ENCODE measurements at regions not wholly inside any gene's neighbourhood (a gene's known extent, or its start where the extent isn't known, plus 50 kb on each side); places are given as distances from the start of the nearest gene placed in this dataset.

DNA sequence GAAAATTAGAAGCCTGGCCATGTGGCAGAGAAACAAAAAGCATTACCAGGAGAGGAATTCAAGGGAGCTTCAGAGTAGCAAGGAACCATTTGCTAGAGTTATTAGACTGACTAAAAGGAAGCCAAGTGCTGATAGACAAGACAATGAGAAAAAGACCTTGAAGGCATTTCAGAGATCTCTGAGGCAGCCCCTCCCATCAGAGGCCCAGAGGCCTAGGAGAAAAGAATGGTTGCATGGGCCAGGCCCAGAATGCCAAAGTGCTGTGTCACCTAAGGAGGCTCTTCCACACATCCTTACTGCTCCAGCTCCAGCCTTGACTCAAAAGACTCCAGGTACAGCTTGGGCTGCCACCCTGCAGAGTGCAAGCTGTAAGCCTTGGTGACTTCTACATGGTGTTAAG is 61.8 kb upstream of the POU2AF2 start:
- TF ChIP-seq POLR2A (IDR thresholded peaks at IDR 0.05), result no peak
- TF ChIP-seq, protein P1, sequence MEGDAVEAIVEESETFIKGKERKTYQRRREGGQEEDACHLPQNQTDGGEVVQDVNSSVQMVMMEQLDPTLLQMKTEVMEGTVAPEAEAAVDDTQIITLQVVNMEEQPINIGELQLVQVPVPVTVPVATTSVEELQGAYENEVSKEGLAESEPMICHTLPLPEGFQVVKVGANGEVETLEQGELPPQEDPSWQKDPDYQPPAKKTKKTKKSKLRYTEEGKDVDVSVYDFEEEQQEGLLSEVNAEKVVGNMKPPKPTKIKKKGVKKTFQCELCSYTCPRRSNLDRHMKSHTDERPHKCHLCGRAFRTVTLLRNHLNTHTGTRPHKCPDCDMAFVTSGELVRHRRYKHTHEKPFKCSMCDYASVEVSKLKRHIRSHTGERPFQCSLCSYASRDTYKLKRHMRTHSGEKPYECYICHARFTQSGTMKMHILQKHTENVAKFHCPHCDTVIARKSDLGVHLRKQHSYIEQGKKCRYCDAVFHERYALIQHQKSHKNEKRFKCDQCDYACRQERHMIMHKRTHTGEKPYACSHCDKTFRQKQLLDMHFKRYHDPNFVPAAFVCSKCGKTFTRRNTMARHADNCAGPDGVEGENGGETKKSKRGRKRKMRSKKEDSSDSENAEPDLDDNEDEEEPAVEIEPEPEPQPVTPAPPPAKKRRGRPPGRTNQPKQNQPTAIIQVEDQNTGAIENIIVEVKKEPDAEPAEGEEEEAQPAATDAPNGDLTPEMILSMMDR (IDR thresholded peaks at IDR 0.05), result no peak
- no peak overlapping the region for H3K4me3 ChIP-seq (ENCODE audit: low read depth, poor library complexity, severe bottlenecking)
- DNase-seq (ENCODE audit: low spot score in 2 of 2), result no peak
- intact Hi-C loops (cut with DNase I; ENCODE audit: low total_unique reads), result no loop called here

DNA sequence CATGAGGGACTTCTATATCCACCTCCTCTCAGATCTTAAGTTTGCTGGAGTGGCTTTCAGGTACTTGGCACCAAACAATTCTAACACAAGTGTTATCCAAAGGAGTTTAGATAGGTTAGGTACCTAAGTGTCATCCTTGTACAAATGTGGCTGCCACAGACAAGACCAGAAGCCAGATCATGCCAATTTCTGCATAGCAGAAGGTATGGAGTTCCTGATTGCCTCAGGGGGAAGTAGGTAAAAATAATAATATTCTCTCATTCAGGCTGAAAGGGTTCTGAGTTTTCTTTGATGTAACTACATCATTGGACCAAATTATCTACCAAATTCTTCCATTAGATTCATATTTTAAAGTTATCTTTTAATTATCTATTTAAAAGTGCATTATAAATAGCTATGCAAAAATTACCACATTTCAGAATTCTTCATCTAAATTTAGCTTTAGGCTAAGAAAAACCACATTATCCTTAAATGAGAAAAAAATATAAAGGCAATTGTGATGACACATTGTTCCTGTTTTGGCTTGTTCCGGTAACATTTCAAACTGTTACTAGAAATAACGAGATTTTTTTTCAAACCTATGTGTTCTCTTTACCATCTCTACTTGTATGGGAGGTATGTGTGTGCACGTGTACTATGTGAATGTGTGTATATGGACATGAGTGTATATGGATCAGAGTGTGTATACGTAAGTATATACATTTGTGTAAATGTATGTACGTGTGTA is 66.2 kb upstream of the POU2AF2 start:
- WGBS, 2 donors, result 46 to 56% methylated on average over 5 of the region's 5 CpGs
- no peak for TF ChIP-seq POLR2A (IDR thresholded peaks at IDR 0.05)
- TF ChIP-seq, protein P1 (IDR thresholded peaks at IDR 0.05), result no peak
- no peak overlapping the region for H3K4me3 ChIP-seq (ENCODE audit: low read depth, poor library complexity, severe bottlenecking)
- no peak for DNase-seq (ENCODE audit: low spot score in 2 of 2)
- intact Hi-C loops (cut with DNase I; ENCODE audit: low total_unique reads), result no loop called here

DNA sequence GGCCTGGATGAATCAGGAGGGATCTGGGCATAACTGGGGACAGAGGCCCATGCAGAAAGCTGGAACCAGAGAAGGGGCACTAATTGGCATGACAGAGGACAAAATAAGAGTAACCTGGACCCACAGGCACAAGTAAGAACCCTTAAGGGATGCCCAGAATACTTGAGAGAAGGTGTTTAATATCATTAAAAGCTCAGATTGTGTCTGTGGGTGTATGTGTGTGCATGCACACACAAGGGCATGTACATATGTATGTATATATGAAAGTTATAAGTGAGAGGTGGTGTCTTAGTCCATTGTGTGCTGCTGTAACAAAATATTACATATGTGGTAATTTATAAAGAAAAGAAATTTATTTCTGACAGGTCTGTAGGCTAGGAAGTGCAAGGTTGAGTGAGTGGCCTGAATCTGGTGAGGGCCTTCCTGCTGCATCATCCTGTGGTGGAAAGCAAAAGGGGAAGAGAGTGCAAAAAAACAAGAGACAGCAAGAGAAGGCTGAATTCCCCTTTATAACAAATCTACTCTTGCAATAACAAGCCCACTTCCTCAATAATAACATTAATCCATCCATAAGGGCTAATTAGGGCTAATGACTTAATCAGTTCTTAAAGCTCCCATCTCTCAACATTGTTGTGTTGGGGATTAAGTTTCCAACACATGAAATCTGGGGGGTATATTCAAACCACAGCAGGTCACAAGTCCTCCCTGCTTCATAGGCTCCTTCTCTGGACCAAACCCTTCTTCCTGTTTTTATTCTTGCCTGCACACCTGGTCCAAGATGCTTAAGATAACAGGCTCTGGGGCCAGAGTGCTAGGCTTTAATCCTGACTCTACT is 68.3 kb upstream of the POU2AF2 start:
- intact Hi-C loops (cut with DNase I; ENCODE audit: low total_unique reads), result no loop called here
- no peak for DNase-seq (ENCODE audit: low spot score in 2 of 2)
- H3K4me3 ChIP-seq (ENCODE audit: low read depth, poor library complexity, severe bottlenecking), result no peak overlapping the region
- no peak for TF ChIP-seq POLR2A (IDR thresholded peaks at IDR 0.05)
- TF ChIP-seq, protein P1 (IDR thresholded peaks at IDR 0.05), result no peak

DNA sequence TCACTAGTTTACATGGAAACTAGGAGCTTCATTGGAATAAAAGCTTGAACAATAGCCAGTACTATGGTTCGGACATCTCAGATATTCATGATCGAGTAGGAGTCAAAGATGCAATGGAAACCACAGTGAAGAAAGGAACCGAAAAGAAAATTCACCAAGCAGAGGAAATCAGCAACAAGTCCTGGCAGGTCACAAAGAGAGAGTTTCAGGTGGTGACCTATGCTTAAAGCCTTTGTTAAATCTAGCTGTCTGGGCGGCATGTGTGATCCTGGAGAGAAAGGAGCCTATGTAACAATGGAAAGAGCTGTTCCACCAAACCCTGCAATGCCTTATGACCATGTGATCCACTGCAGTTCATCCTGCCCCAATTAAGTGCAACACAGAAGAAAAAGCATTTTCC is 68.9 kb upstream of the POU2AF2 start:
- WGBS, 2 donors, result 80 to 85% methylated on average over 4 of the region's 4 CpGs
- no peak for TF ChIP-seq POLR2A (IDR thresholded peaks at IDR 0.05)
- TF ChIP-seq, protein P1 (IDR thresholded peaks at IDR 0.05), result no peak
- intact Hi-C loops (cut with DNase I; ENCODE audit: low total_unique reads), result no loop called here
- DNase-seq (ENCODE audit: low spot score in 2 of 2), result no peak
- H3K4me3 ChIP-seq (ENCODE audit: low read depth, poor library complexity, severe bottlenecking), result no peak overlapping the region

DNA sequence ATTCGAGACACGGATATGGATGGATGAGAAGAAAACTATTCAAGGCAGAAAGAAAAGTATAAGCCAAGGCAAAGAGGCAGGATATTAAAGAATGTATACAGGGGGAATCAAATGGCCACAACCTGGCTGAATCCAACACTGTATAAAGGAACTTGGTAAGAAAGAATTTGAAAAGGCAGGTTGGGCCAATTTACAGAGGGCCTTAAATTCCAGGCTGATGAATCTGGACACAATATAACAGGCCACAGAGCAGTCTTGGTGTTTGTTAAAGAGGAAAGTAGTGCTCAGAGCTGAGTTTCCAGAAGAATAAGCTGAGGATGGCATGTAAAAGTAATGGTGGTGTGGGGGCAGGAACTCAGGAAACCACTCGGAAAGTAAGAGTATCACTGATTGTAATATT is 72.3 kb upstream of the POU2AF2 start:
- DNase-seq (ENCODE audit: low spot score in 2 of 2), result no peak
- H3K4me3 ChIP-seq (ENCODE audit: low read depth, poor library complexity, severe bottlenecking), result no peak overlapping the region
- intact Hi-C loops (cut with DNase I; ENCODE audit: low total_unique reads), result no loop called here
- TF ChIP-seq, protein P1 (IDR thresholded peaks at IDR 0.05), result no peak
- TF ChIP-seq POLR2A (IDR thresholded peaks at IDR 0.05), result no peak
- WGBS, 2 donors, result 94% methylated on average over 3 of the region's 3 CpGs

Measured in lower leg skin (tissue), 4 donors.